Stimulated activated naive CD8-positive, alpha-beta T cell treated with anti-CD3 and anti-CD28 coated beads, Interleukin-15, Interleukin-2, amounts not matched to agents 100 U/mL and 50 U/mL, for 24 hours (primary cell): ENCODE measurements at regions not wholly inside any gene's neighbourhood (a gene's known extent, or its start where the extent isn't known, plus 50 kb on each side); places are given as distances from the start of the nearest gene placed in this dataset.
A peak's percentile ranks its signal among the peaks of the same experiment; 100 is the strongest.

ENCODE experiments used
- ATAC-seq: fragments of 150-1000 bp; cut with Tn5 transposase; one replicate; pipeline ENCODE4 v1.10.0; 2021
- DNase-seq: peaks from one replicate; pipeline ENCODE4 v3.0.0; 2021

DNA sequence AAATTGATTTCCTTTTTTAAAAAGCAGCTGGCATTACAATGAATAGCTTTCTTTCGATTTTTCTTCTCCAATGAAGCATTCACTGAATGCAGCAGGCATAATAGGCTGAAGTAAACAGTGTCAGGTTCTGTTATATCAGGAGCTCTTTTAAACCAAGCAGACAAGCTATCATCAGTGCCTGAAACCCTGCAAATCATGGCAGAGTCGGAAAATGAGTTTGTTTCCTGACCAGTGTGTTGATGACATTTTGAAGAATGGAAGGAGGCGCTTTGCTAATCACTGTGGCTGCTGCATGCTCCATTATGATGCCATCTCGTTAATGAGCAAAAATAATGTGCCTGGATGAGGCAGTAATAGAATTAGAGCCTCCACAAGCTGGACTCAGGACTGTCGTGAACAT, 284.5 kb downstream of the ZNF608 start:
- no peak for DNase-seq
- no peak for ATAC-seq

DNA sequence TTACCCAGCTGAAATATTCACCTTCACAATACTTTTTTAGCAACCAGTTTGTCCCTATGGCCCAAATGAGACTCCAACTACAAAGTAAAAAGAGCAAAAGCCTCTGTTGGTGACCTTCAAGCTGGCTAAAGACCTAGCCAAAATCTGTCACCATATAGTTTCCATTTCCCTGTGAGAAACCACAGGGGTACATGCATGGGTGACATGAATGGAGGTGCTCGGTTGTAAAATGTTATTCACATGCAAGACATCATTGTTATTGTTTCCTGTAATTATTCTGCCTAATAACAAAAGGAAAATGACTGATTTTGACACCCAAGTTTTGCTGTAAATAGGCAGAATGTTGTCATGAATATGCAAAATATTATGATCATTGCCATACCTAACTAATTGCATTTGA, 285.3 kb downstream of the ZNF608 start:
- DNase-seq, result no peak
- no peak for ATAC-seq

DNA sequence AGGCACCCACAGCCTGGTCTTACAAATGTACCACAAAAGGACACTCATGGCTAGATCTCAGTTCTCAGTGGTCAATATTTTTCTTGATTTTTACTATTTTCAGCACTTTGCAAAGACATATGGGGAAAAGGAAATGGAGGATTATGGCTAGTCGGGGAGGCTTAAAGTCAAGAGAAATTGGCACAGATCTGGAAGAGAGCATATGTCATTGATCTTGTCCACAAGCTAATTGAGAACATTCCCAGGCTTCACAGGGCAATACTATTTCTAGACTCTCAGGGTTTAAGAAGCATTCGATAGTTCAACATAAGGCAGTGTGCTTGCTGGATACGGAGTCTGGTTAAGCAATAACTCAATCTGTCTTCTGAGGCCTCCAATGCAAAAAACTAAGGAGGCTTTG, 285.8 kb downstream of the ZNF608 start:
- DNase-seq, result no peak
- no peak for ATAC-seq

DNA sequence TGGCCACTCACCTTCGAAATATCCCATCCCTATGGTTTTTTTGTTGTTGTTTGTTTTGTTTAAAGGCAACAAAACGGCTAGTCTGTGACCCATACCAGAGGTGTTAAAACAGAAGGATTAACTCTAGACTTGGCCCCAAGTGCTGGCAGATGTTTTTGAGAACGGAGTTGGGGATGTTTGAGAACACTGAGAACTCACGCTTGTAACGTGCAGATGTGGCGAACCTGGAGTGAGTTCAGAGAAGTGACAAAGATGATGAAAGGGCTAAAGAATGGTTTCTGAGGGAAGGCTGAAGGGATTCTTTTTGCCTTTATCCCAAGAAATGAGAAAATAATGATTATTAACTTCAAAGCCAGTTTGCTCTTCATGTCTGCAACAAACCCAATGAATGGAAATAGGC, 286.5 kb downstream of the ZNF608 start:
- DNase-seq (no peak), ATAC-seq (no peak)

DNA sequence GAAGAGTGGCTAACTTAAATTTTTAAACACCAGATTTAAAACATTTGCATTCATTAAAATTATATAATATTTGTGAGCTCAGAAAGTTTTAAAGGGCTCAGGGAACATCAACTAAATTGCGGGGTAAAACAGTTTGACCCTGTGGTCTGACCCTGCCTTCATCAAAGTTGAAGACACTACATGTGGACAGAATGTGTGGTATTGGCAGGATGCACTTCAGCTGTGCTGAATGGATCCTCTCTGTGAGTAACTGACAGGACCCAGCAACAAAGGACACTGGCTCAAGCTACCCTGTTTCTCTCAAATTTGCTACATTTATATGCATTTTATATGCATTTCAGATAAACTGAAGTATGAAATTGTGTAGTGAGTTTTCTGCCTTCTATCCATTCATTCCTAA, 288.5 kb downstream of the ZNF608 start:
- DNase-seq, result no peak
- no peak for ATAC-seq

DNA sequence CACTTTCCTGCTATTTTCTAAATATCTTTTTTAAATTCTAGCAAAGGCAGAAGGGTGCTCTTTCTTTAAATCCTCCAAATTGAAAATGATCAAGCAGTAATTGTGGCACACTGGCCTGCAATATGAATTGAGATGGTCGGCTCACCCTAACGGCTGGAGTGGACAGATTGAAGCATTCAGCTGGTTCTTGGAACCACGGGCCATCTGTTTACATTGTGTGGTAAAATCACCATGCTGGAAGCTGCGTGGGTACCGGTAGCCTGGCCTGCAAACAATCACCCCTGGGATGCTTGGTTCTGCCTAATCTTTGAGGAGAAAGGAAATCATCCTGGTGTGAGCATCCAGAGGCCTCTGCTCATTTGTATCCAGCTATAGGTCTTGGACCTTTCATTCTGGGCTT, 289.3 kb downstream of the ZNF608 start:
- no peak for ATAC-seq
- no peak for DNase-seq

DNA sequence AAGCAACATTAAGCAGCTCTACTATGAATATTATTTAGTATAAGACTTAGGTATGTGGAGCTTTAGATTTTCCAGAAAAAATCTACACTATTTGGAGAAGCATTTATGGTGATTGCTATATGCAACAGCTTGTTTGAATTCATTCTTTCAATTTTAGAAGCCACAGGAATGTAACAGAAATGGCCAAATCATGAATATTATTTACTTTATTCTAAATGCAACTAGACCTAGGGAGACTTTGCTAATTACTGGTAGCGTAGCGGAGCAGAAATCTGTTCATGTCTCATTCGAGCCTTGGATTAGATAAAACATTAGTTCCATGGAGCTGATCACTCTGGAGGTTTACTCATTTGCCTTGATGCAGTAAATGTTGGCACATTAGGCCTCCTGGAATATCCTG, 290.2 kb downstream of the ZNF608 start:
- DNase-seq (no peak), ATAC-seq (no peak)

DNA sequence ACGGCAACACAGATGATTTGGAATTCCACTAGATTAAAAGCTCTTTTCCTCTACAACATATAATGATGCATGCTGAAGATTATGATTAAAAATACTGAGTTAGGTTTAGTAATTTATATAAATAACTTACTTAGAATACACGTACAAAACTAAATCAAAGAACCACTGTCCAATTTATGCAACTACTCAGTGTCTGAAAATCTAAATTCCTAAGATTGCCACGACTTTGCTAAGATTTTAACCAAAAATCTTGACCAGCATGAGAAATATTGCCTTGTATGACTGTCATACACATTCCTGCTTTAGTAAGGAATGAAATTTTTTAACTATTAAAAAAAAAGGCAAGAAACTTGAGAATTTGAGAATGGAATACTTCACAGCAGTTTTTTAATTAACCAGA, 292.4 kb downstream of the ZNF608 start:
- ATAC-seq, result no peak
- no peak for DNase-seq

DNA sequence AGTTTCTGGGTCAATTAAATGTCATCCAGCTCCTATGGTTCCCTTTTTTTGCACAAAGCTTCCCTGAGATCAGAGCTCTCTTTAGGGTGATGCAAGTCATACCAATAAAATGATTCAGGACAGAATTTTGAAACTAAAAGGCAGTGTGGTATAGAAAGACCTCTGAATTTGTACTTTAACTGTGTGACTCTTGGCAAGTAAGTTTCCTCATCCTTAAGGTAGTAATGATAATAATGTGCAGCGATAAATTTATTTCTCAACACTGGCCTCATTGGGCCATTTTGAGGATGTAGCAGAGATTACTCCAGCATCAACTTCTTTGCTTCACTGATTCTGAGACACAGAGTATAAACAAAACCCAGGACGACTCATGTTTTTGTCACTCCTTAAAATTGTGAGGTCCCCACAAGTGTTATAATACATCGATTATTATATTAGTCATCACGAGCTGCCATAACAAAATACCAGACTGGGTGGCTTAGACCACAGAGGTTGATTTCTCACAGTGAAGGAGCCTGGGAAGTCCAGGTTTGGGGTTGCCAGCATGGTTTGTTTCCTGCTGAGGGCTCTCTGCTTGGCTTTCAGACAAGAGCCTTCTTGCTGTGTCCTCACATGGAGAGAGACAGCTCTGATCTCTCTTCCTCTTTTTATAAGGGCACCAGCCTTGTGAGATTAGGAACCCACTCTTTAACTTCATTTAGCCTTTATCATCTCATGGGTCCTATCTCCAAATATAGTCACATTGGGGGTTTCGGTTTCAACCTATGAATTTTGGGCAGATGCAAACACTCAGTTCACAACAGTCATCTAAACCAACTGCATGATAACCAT, 293.0 kb downstream of the ZNF608 start:
- peak; percentile 5 for DNase-seq
- peak; percentile 62 for ATAC-seq

DNA sequence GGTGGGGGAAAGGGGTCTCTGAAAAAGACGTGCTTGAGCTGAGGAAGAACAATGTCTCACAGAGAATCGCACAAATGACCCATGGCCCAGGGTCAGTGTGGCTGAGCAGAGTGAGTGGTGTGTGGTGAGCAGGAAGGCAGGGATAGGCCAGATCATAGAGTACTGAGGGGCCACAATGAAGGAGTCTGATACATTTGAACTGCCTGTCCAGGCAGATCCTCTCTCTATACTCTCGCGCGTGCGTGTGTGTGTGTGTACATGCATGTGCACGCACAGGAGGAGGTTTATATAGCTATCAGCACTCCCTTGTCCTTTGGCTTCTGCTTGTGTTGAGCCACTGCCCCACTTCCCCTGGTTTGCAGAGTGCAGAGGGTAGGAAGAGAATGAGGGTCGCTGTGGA, 294.0 kb downstream of the ZNF608 start:
- DNase-seq, result no peak
- no peak for ATAC-seq

DNA sequence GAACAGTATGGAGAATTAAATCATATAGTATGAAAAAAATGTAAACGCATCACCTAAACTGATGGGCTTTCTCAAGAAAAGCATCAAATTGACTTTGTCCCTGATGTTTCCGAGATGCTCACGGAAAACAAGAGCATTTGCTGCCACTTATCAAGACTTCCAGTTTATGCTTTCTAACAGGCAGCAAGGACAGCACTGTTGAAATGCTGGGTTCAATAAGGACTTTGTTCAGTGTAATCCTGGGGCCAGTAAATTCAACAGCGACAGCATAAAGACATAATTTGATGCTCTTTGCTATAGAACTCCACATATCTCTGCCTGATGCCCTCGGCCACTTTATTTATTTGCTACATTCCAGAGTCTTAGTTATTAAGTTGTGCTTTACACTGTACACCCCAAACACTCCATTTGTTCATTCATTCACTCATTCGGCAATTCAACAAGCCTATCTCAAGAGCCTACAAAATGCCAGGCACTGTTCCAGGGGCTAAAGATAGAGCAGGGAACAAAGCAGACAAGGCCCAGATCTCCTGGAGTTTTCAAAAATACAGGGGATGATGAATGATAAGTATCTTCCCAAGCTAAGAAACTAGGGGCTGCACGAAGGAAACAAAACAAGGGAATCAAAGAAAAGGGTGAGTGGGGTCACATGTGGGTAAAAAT, 294.6 kb downstream of the ZNF608 start:
- ATAC-seq (no peak), DNase-seq (no peak)

DNA sequence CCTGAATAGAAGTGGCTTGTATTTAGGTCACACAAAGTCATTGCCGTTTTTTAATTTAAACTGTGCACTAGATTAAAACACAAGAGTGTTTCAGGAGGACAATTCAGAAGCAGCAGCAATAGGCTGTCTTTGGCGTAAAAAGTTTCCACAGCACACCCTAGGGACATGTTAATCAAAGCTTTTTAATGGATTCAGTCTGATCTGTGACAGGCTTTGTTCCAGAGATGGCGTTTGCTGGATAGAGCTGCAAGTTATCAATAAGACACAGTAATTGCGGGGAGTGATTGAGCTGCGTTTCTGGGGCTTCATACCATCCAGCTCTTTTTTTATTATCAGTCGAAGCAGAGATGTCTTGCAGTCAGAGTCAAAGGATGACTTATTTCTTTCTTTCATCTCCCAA, 300.3 kb downstream of the ZNF608 start:
- ATAC-seq, result no peak

DNA sequence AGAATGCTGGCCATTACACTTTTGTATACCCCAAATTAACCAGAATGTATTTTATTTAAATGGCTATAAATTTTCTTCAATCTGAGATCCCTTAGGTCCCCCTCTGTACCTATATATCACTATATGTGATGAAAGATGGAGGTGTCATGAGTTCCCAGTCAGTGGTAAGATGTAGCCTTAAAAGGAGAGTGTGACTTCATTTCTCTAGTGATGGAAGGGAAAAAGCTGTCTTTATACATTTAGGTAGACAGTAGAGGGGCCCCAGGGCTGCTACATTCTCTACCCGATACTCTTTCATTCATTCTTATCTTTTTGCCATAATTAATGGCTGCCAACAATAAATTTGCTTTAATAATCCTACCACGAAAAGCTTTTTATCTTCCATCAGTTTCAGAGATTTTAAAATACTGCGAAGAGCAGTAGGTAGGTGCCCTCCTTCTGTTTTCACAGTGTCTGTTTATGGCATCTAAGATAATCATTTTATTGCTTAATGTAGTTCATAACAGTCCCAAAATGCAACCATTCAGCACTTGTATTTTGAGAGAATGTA, 301.3 kb downstream of the ZNF608 start:
- no peak for ATAC-seq
- DNase-seq, result no peak

More for the DNA sequence above, 300.3 kb downstream of the ZNF608 start:
- DNase-seq, result no peak

DNA sequence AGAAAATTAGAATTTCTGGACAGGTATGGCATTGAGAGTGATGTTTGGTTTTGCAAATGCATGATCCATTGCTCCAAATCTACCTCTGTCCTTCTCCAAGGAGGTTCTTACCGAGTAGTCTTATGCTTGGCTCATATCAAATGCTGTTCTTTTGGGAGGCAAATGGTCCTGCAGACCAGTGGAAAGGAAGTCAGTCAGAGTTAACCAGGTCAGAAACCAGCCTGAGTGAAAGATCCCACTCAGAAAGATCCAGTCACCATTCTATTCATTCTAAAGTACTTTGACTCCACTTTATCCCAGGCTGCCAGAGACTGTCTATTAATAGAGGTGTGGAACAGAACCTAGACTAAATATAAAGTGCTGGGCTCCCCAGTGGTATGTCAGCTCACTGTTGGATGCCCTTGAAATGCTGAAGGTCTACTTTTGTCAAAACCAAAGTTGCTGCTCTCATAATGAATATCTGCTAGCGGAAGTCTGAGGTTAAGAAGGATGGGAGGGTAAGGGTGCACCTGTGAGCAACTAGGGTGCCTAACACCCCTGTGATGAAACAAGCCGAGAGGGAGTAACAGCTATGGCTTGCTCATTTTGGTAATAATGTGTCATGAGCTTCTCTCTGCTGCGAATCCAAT, 302.2 kb downstream of the ZNF608 start:
- ATAC-seq, result no peak
- no peak for DNase-seq

DNA sequence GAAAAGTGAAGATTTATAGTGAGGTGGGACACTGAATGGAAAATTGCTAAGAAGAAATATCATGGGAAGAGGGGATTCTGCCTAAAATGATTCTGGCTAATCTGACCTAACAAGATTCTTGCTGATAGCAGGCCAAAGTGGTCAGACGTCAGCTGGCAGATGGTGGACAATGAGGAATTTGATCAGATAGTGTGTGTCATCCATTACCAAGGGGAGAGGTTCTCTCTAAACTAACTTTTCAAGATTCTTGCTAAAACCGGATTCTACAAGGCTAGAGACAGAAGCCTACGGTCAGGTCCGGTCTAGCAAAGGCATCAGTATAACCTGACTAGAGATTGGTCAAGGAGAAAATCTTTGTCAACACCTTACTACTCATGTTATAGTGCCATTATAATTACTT, 306.0 kb downstream of the ZNF608 start:
- ATAC-seq (no peak), DNase-seq (no peak)

DNA sequence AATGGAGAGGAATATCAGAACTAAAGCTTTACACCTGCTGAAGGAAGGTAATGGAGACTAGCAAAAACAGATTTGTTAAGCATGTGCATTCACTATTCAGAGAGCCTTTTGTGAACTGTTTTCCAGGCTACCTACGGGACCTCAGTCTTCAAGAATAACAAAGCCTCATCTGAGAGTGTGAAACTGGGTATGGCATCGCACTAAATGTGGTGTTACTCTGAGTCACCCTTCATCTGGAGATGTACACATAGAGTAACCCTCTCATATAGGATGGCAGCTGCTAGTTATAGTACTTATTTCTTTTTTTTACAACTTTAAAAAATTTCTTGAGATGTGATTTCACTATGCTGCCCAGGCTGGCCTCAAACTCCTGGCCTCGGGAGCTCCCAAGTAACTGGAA, 306.8 kb downstream of the ZNF608 start:
- DNase-seq, result no peak
- no peak for ATAC-seq

DNA sequence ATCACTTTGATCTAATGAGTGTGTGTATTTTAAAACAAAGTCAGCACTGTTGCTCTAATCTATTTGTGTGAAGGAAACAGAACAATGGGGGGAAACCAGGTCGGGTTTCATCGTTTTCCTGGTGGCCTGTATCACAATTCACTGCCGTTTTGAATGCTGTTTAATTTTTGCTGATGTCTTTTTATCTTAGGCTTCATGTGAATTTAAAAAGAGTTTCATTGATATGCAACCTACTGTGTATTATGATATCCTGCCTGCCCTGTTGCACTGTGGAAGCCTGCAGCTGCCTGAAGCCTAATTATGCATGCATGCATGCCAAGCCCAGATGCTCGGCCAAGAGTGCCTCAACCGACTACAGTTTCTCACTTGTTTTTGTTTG, 307.5 kb downstream of the ZNF608 start:
- ATAC-seq (no peak), DNase-seq (no peak)

DNA sequence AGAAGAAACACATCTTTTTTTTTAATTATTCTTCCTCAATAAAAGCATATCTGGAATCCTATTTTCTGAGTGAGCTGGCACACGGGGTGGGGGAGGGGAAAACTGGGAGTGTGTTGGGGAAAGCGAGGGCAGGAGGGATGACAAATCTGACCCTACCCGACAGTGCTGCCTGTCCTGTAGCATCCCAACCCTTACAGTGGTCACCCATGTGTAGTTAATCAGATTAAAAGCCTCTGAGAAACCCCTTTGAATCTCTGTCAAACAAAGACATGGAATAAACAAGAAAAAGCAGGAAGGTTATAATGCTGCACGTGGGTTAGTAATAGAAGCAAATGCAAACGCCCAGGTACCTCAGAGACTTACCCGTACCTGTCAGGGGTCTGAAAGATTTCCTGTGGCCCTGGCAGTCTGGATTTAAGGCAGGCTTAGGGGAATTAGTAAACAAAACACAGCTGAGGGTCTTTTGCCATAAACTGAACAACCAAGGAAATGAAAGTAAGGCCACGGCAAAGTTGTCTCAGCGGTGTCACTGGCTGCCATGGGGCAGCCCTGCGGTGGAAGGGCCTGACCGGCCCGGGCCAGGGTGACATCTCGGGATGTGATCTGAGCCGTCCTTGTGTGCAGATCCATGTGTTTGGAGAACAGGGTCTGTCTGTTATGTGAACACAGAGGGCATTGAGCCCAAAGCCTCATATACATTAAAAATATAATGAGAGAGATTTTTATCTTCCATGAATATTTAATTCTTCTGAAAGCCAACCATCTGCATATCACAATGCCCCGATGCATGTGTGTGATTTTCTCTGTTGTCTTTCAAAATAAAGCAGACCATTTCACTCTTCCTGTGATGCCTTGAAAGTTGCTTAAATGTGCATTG, 308.2 kb downstream of the ZNF608 start:
- no peak for ATAC-seq
- no peak for DNase-seq

DNA sequence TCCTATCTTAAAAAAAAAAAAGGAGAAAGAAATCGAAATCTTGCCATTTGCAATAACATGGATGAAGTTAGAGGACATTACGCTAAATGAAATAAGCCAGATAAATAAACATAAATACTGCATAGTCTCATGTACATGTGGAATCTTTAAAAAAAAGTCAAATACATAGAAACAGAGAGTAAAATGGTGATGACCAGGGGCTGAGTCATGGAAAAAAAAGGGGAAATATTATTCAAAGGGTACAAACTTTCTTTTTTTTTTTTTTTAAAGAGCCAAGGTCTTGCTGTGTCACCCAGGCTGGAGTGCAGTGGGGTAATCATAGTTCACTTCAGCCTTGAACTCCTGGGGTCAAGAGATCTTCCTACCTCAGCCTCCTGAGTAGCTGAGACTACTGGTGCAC, 310.1 kb downstream of the ZNF608 start:
- no peak for ATAC-seq
- no peak for DNase-seq

DNA sequence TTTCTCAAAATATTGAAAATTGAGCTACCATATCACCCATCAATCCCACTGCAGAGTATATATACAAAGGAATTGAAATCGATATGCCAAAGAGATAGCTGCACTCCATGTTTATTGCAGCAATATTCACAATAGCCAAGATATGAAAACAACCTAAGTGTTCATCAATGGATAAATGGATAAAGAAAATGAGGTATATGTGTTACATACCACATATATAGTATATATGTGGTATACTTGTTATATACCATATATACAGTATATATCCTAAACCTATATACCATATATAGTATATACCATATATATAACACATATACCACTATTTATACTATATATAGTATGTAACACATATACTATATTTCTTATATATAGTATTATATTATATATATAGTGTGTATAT, 313.3 kb downstream of the ZNF608 start:
- no peak for ATAC-seq
- DNase-seq, result no peak

DNA sequence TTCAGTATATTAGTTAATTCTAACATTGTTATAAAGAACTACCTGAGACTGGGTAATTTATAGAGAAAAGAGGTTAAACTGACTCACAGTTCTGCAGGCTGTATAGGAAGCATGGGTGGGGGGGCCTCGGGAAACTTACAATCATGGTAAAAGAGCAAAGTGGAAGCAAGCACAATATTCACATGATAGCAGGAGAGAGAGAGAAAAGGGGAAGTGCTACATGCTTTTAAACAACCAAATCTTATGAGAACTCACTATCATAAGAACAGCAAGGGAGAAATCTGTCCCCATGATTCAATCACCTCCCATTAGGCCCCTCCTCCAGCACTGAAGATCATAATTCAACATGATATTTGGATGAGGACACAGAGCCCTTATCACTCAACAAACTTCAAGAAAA, 324.9 kb downstream of the ZNF608 start:
- DNase-seq (no peak), ATAC-seq (no peak)

DNA sequence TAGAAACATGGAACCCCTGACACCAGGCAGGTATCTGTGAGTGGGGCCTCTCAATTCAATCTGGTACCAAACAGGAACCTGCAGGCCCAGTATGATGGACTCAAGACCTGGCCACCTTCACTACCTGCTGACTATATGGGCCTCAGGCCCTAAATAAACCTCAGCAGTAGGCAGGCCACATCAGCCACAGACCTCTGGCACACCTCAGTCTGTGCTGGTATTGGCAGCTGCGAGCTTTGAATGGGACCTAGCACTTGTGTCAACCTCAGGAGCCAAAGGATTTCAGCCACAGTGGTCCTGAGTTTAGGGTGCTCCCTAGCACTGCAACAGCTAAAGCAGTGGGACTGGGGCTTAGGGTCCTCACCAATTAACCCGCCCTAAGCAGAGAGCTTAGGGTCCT, 325.5 kb downstream of the ZNF608 start:
- no peak for DNase-seq
- no peak for ATAC-seq
